ENCODE measurements at regions not wholly inside any gene's neighbourhood (a gene's known extent, or its start where the extent isn't known, plus 50 kb on each side); places are given as distances from the start of the nearest gene placed in this dataset.
"Not testable (repeated sequence)": the region's sequence is repeated elsewhere in the genome, so short reads cannot be mapped to it uniquely, and the experiment has no call there.

- Histone ChIP-seq H3K4me3 (ENCODE audit: low read length) (no peak overlapping the region), H3K36me3 (ENCODE audit: control insufficient read depth, low read depth, low read length) (no peaks in the 10 kb centered on the region), H3K9ac (ENCODE audit: low read length) (no peak overlapping the region), H3K9me3 (ENCODE audit: control insufficient read depth, low read depth, low read length) (no peaks in the 10 kb centered on the region), H3K27ac (ENCODE audit: low read length) (no peak overlapping the region), H3K27me3 (ENCODE audit: control insufficient read depth, insufficient read depth, low read length) (no peaks in the 10 kb centered on the region), H3K4me1 (ENCODE audit: control insufficient read depth, low read depth, low read length) (no peaks in the 10 kb centered on the region)
These were observed 926.3 kb downstream of the TLE4 start for GRCh38 chr9:80498001-80498555.

- Histone ChIP-seq H3K9ac (ENCODE audit: low read length) (no peak overlapping the region), H3K9me3 (ENCODE audit: control insufficient read depth, low read depth, low read length) (no peaks in the 10 kb centered on the region), H3K27me3 (ENCODE audit: control insufficient read depth, insufficient read depth, low read length) (no peaks in the 10 kb centered on the region)
These were observed 925.3 kb downstream of the TLE4 start for GRCh38 chr9:80496901-80497556.

GRCh38 chr9:80493258-80493657 is 921.5 kb downstream of the TLE4 start:
- Histone ChIP-seq H3K36me3 (ENCODE audit: control insufficient read depth, low read depth, low read length) (no peaks in the 10 kb centered on the region), H3K4me1 (ENCODE audit: control insufficient read depth, low read depth, low read length) (no peaks in the 10 kb centered on the region), H3K9ac (ENCODE audit: low read length) (no peak overlapping the region), H3K9me3 (ENCODE audit: control insufficient read depth, low read depth, low read length) (no peaks in the 10 kb centered on the region), H3K4me3 (ENCODE audit: low read length) (no peak overlapping the region), H3K27ac (ENCODE audit: low read length) (no peak overlapping the region), H3K27me3 (ENCODE audit: control insufficient read depth, insufficient read depth, low read length) (no peaks in the 10 kb centered on the region)

More at GRCh38 chr9:80496901-80497556, 925.3 kb downstream of the TLE4 start:
- Histone ChIP-seq H3K27ac (ENCODE audit: low read length) (no peak overlapping the region), H3K4me1 (ENCODE audit: control insufficient read depth, low read depth, low read length) (no peaks in the 10 kb centered on the region), H3K4me3 (ENCODE audit: low read length) (no peak overlapping the region), H3K36me3 (ENCODE audit: control insufficient read depth, low read depth, low read length) (no peaks in the 10 kb centered on the region)

GRCh38 chr9:80492221-80492620 is 920.5 kb downstream of the TLE4 start:
- Histone ChIP-seq H3K9me3 (ENCODE audit: control insufficient read depth, low read depth, low read length) (no peaks in the 10 kb centered on the region), H3K4me1 (ENCODE audit: control insufficient read depth, low read depth, low read length) (no peaks in the 10 kb centered on the region), H3K27ac (ENCODE audit: low read length) (no peak overlapping the region), H3K27me3 (ENCODE audit: control insufficient read depth, insufficient read depth, low read length) (no peaks in the 10 kb centered on the region), H3K36me3 (ENCODE audit: control insufficient read depth, low read depth, low read length) (no peaks in the 10 kb centered on the region), H3K4me3 (ENCODE audit: low read length) (no peak overlapping the region), H3K9ac (ENCODE audit: low read length) (no peak overlapping the region)

GRCh38 chr9:80491086-80491696 is 919.4 kb downstream of the TLE4 start:
- no peaks in the 10 kb centered on the region for H3K36me3 ChIP-seq (ENCODE audit: control insufficient read depth, low read depth, low read length)
- H3K27me3 ChIP-seq (ENCODE audit: control insufficient read depth, insufficient read depth, low read length) = no peaks in the 10 kb centered on the region
- no peak overlapping the region for H3K4me3 ChIP-seq (ENCODE audit: low read length)
- H3K9ac ChIP-seq (ENCODE audit: low read length) = no peak overlapping the region
- no peak overlapping the region for H3K27ac ChIP-seq (ENCODE audit: low read length)
- no peaks in the 10 kb centered on the region for H3K9me3 ChIP-seq (ENCODE audit: control insufficient read depth, low read depth, low read length)
- no peaks in the 10 kb centered on the region for H3K4me1 ChIP-seq (ENCODE audit: control insufficient read depth, low read depth, low read length)

GRCh38 chr9:80489329-80489728 is 917.6 kb downstream of the TLE4 start:
- Histone ChIP-seq H3K4me3 (ENCODE audit: low read length) (no peak overlapping the region), H3K9me3 (ENCODE audit: control insufficient read depth, low read depth, low read length) (no peaks in the 10 kb centered on the region), H3K4me1 (ENCODE audit: control insufficient read depth, low read depth, low read length) (no peaks in the 10 kb centered on the region), H3K9ac (ENCODE audit: low read length) (no peak overlapping the region), H3K36me3 (ENCODE audit: control insufficient read depth, low read depth, low read length) (no peaks in the 10 kb centered on the region), H3K27me3 (ENCODE audit: control insufficient read depth, insufficient read depth, low read length) (no peaks in the 10 kb centered on the region), H3K27ac (ENCODE audit: low read length) (no peak overlapping the region)

- Histone ChIP-seq H3K9ac (ENCODE audit: low read length) (no peak overlapping the region), H3K27ac (ENCODE audit: low read length) (no peak overlapping the region), H3K4me1 (ENCODE audit: control insufficient read depth, low read depth, low read length) (no peaks in the 10 kb centered on the region), H3K27me3 (ENCODE audit: control insufficient read depth, insufficient read depth, low read length) (no peaks in the 10 kb centered on the region), H3K4me3 (ENCODE audit: low read length) (no peak overlapping the region), H3K9me3 (ENCODE audit: control insufficient read depth, low read depth, low read length) (no peaks in the 10 kb centered on the region), H3K36me3 (ENCODE audit: control insufficient read depth, low read depth, low read length) (no peaks in the 10 kb centered on the region)
These were observed 913.9 kb downstream of the TLE4 start for GRCh38 chr9:80485420-80486250.

GRCh38 chr9:80482251-80482650 is 910.5 kb downstream of the TLE4 start:
- not testable (repeated sequence) for H3K4me3 ChIP-seq (ENCODE audit: low read length); H3K9me3 ChIP-seq (ENCODE audit: control insufficient read depth, low read depth, low read length); H3K27ac ChIP-seq (ENCODE audit: low read length); H3K36me3 ChIP-seq (ENCODE audit: control insufficient read depth, low read depth, low read length); H3K9ac ChIP-seq (ENCODE audit: low read length); H3K4me1 ChIP-seq (ENCODE audit: control insufficient read depth, low read depth, low read length); H3K27me3 ChIP-seq (ENCODE audit: control insufficient read depth, insufficient read depth, low read length)

GRCh38 chr9:80467632-80468031 is 895.9 kb downstream of the TLE4 start:
- no peaks in the 10 kb centered on the region for H3K36me3 ChIP-seq (ENCODE audit: control insufficient read depth, low read depth, low read length)
- H3K9ac ChIP-seq (ENCODE audit: low read length) = no peak overlapping the region
- H3K9me3 ChIP-seq (ENCODE audit: control insufficient read depth, low read depth, low read length) = no peaks in the 10 kb centered on the region
- no peaks in the 10 kb centered on the region for H3K4me1 ChIP-seq (ENCODE audit: control insufficient read depth, low read depth, low read length)
- H3K4me3 ChIP-seq (ENCODE audit: low read length) = no peak overlapping the region
- H3K27ac ChIP-seq (ENCODE audit: low read length) = no peak overlapping the region
- H3K27me3 ChIP-seq (ENCODE audit: control insufficient read depth, insufficient read depth, low read length) = no peaks in the 10 kb centered on the region

- no peak overlapping the region for H3K9ac ChIP-seq (ENCODE audit: low read length)
- no peaks in the 10 kb centered on the region for H3K36me3 ChIP-seq (ENCODE audit: control insufficient read depth, low read depth, low read length)
- H3K4me3 ChIP-seq (ENCODE audit: low read length) = no peak overlapping the region
- no peaks in the 10 kb centered on the region for H3K27me3 ChIP-seq (ENCODE audit: control insufficient read depth, insufficient read depth, low read length)
- no peaks in the 10 kb centered on the region for H3K4me1 ChIP-seq (ENCODE audit: control insufficient read depth, low read depth, low read length)
- no peaks in the 10 kb centered on the region for H3K9me3 ChIP-seq (ENCODE audit: control insufficient read depth, low read depth, low read length)
- H3K27ac ChIP-seq (ENCODE audit: low read length) = no peak overlapping the region
These were observed 893.8 kb downstream of the TLE4 start for GRCh38 chr9:80465556-80465955.

- no peak overlapping the region for H3K9ac ChIP-seq (ENCODE audit: low read length)
- H3K27me3 ChIP-seq (ENCODE audit: control insufficient read depth, insufficient read depth, low read length) = no peaks in the 10 kb centered on the region
- H3K36me3 ChIP-seq (ENCODE audit: control insufficient read depth, low read depth, low read length) = no peaks in the 10 kb centered on the region
- H3K27ac ChIP-seq (ENCODE audit: low read length) = no peak overlapping the region
- peaks cover 7% of the 10 kb centered on the region for H3K4me1 ChIP-seq (ENCODE audit: control insufficient read depth, low read depth, low read length)
- H3K4me3 ChIP-seq (ENCODE audit: low read length) = no peak overlapping the region
- no peaks in the 10 kb centered on the region for H3K9me3 ChIP-seq (ENCODE audit: control insufficient read depth, low read depth, low read length)
These were observed 877.7 kb downstream of the TLE4 start for GRCh38 chr9:80449513-80449912.

Measured in iPS-18a (cell line).